Endothelial cell of umbilical vein (primary cell): ENCODE measurements at regions not wholly inside any gene's neighbourhood (a gene's known extent, or its start where the extent isn't known, plus 50 kb on each side); places are given as distances from the start of the nearest gene placed in this dataset.

Experiments used
- JUN ChIP-seq: IDR thresholded peaks from 2 replicates; pipeline ENCODE4 v1.6.1; 2011; ENCODE audit warnings: borderline replicate concordance, low read depth; ENCODE audit not compliant: insufficient read length, insufficient read depth
- POLR2A ChIP-seq: IDR thresholded peaks from 2 replicates; pipeline ENCODE4 v1.6.1; 2012; ENCODE audit warnings: low read depth, mild to moderate bottlenecking, control low read depth, low read length
- TF ChIP-seq, protein P1 (sequence below), 2 donors: IDR thresholded peaks; 1 replicate in 1 of 2; 2 replicates in 1 of 2; pipeline ENCODE4 v1.5.1; 2011; ENCODE audit warnings: low read length in 2 of 2, mild to moderate bottlenecking in 2 of 2, moderate library complexity in 2 of 2, control low read depth in 1 of 2, inconsistent platforms in 1 of 2, low read depth in 1 of 2; ENCODE audit not compliant: insufficient read depth in 1 of 2; ENCODE audit errors: extremely low read depth in 1 of 2

DNA sequence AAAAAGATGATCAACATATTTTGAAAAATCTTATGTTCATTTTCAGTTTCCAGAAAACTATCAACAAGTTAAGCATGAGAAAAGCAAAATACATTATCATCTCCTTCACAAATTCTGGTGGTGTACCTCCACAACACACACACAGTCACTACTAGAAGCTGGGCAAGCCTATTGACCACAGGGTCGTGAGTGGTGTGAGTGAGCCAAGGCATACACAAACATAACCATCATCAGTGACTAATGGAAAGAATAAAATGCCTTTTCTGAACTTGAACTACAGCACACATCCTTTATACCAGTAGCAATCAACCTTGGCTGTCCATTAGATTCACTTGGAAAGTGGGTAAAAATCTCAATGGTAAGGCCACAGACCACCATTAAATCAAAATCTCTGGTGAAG lies 180.2 kb downstream of the FAM47B start:
- TF ChIP-seq JUN = no peak
- TF ChIP-seq, protein P1, sequence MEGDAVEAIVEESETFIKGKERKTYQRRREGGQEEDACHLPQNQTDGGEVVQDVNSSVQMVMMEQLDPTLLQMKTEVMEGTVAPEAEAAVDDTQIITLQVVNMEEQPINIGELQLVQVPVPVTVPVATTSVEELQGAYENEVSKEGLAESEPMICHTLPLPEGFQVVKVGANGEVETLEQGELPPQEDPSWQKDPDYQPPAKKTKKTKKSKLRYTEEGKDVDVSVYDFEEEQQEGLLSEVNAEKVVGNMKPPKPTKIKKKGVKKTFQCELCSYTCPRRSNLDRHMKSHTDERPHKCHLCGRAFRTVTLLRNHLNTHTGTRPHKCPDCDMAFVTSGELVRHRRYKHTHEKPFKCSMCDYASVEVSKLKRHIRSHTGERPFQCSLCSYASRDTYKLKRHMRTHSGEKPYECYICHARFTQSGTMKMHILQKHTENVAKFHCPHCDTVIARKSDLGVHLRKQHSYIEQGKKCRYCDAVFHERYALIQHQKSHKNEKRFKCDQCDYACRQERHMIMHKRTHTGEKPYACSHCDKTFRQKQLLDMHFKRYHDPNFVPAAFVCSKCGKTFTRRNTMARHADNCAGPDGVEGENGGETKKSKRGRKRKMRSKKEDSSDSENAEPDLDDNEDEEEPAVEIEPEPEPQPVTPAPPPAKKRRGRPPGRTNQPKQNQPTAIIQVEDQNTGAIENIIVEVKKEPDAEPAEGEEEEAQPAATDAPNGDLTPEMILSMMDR (IDR thresholded peaks at IDR 0.05; ENCODE audit: extremely low read depth in 1 of 2, insufficient read depth in 1 of 2, low read depth in 1 of 2, low read length in 2 of 2) = no peak
- no peak for TF ChIP-seq POLR2A
